ENCODE measurements at regions not wholly inside any gene's neighbourhood (a gene's known extent, or its start where the extent isn't known, plus 50 kb on each side); places are given as distances from the start of the nearest gene placed in this dataset.

DNA sequence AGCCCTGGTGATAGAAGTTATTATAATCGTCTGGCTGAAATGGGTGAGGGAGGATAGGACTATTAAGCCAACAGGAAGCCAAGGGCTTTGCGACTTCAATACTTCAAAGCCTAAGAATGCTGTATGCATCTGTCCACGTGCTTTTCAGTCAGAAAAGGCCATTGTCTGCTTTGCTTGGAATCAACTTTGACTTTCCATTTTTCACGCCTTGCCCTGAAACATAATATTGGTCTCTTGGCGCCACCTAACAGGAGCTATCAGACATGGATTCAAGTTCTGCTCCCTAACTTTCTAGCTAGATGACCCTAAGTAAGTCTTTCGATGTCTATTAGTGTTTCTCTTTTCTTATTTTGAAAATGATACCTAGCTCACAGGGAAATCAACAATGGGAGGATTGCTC lies 572.6 kb downstream of the TLR4 start:
- DNase-seq (ENCODE audit: low read depth, low spot score) = no peak
- Histone ChIP-seq H3K9ac (ENCODE audit: control insufficient read depth, extremely low read depth, insufficient read depth, low read length) (no peak overlapping the region), H3K27me3 (ENCODE audit: control insufficient read depth, extremely low read depth, insufficient read depth, low read length) (no peaks in the 10 kb centered on the region), H3K9me1 (ENCODE audit: control insufficient read depth, extremely low read depth, insufficient read depth, low read length) (no peaks in the 10 kb centered on the region), H3K79me2 (ENCODE audit: control insufficient read depth, insufficient read depth, low read length) (no peaks in the 10 kb centered on the region), H4K20me1 (ENCODE audit: control insufficient read depth, extremely low read depth, insufficient read depth, low read length) (no peaks in the 10 kb centered on the region), H3K27ac (ENCODE audit: control insufficient read depth, insufficient read depth, low read length) (no peak overlapping the region), H3K36me3 (ENCODE audit: control insufficient read depth in 2 of 2, extremely low read depth in 1 of 2, insufficient read depth in 2 of 2, low read length in 2 of 2) (no peaks in the 10 kb centered on the region), H3K4me1 (ENCODE audit: control insufficient read depth, extremely low read depth, insufficient read depth, low read length) (no peaks in the 10 kb centered on the region), H2AFZ (ENCODE audit: control insufficient read depth, low read length) (no peak overlapping the region), H3K9me3 (ENCODE audit: control insufficient read depth, low read depth, low read length) (no peaks in the 10 kb centered on the region), H3K4me2 (ENCODE audit: control insufficient read depth, extremely low read depth, insufficient read depth, low read depth, low read length) (no peak overlapping the region), H3K4me3 (ENCODE audit: control insufficient read depth in 2 of 3, extremely low read depth in 1 of 3, insufficient read depth in 2 of 3, low read depth in 1 of 3, low read length in 3 of 3) (no peak overlapping the region)
- TF ChIP-seq EZH2 (IDR thresholded peaks at IDR 0.05; ENCODE audit: low read length) = no peak
- TF ChIP-seq, protein P1, sequence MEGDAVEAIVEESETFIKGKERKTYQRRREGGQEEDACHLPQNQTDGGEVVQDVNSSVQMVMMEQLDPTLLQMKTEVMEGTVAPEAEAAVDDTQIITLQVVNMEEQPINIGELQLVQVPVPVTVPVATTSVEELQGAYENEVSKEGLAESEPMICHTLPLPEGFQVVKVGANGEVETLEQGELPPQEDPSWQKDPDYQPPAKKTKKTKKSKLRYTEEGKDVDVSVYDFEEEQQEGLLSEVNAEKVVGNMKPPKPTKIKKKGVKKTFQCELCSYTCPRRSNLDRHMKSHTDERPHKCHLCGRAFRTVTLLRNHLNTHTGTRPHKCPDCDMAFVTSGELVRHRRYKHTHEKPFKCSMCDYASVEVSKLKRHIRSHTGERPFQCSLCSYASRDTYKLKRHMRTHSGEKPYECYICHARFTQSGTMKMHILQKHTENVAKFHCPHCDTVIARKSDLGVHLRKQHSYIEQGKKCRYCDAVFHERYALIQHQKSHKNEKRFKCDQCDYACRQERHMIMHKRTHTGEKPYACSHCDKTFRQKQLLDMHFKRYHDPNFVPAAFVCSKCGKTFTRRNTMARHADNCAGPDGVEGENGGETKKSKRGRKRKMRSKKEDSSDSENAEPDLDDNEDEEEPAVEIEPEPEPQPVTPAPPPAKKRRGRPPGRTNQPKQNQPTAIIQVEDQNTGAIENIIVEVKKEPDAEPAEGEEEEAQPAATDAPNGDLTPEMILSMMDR (optimal IDR thresholded peaks at IDR 0.05 in 1 of 3, IDR thresholded peaks at IDR 0.05 in 1 of 3, conservative IDR thresholded peaks at IDR 0.05 in 1 of 3; ENCODE audit: extremely low read depth in 1 of 3, insufficient read depth in 2 of 3, low read length in 3 of 3) = no peak
- dilution Hi-C loops (cut with MboI; ENCODE audit: extremely low pct_ligation_motif_present, low sequenced_read_pairs) = no loop called here
- no peak for FAIRE-seq

DNA sequence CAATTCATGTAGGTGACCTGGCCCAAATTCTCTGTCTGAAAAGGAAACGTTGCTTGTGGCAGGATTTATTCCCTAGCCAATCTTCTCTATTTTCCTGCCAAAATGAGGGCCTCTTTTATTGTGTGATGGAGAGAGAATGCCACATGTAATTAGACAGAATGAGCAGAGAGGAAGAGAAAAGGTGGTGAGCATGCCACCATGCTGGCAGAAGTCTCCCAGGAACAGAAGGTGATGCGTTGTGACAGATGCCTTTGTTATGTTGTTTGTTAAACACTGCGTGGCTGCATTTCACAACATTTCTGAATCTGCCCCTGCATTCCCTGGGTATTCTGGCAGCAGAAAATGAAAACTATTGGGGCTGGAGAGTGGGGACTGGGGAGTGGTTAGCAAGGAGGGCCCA lies 577.6 kb downstream of the TLR4 start:
- H3K4me2 ChIP-seq (ENCODE audit: control insufficient read depth, extremely low read depth, insufficient read depth, low read depth, low read length) = no peak overlapping the region
- no peak overlapping the region for H3K4me3 ChIP-seq (ENCODE audit: control insufficient read depth in 2 of 3, extremely low read depth in 1 of 3, insufficient read depth in 2 of 3, low read depth in 1 of 3, low read length in 3 of 3)
- no peaks in the 10 kb centered on the region for H3K27me3 ChIP-seq (ENCODE audit: control insufficient read depth, extremely low read depth, insufficient read depth, low read length)
- H3K79me2 ChIP-seq (ENCODE audit: control insufficient read depth, insufficient read depth, low read length) = no peaks in the 10 kb centered on the region
- no peak overlapping the region for H3K27ac ChIP-seq (ENCODE audit: control insufficient read depth, insufficient read depth, low read length)
- no peaks in the 10 kb centered on the region for H4K20me1 ChIP-seq (ENCODE audit: control insufficient read depth, extremely low read depth, insufficient read depth, low read length)
- FAIRE-seq = no peak
- H3K36me3 ChIP-seq (ENCODE audit: control insufficient read depth in 2 of 2, extremely low read depth in 1 of 2, insufficient read depth in 2 of 2, low read length in 2 of 2) = no peaks in the 10 kb centered on the region
- H2AFZ ChIP-seq (ENCODE audit: control insufficient read depth, low read length) = no peak overlapping the region
- no peak for DNase-seq (ENCODE audit: low read depth, low spot score)
- H3K4me1 ChIP-seq (ENCODE audit: control insufficient read depth, extremely low read depth, insufficient read depth, low read length) = no peaks in the 10 kb centered on the region
- H3K9me3 ChIP-seq (ENCODE audit: control insufficient read depth, low read depth, low read length) = no peaks in the 10 kb centered on the region
- no peak overlapping the region for H3K9ac ChIP-seq (ENCODE audit: control insufficient read depth, extremely low read depth, insufficient read depth, low read length)
- no peak for TF ChIP-seq EZH2 (IDR thresholded peaks at IDR 0.05; ENCODE audit: low read length)
- no peaks in the 10 kb centered on the region for H3K9me1 ChIP-seq (ENCODE audit: control insufficient read depth, extremely low read depth, insufficient read depth, low read length)
- dilution Hi-C loops (cut with MboI; ENCODE audit: extremely low pct_ligation_motif_present, low sequenced_read_pairs) = no loop called here

DNA sequence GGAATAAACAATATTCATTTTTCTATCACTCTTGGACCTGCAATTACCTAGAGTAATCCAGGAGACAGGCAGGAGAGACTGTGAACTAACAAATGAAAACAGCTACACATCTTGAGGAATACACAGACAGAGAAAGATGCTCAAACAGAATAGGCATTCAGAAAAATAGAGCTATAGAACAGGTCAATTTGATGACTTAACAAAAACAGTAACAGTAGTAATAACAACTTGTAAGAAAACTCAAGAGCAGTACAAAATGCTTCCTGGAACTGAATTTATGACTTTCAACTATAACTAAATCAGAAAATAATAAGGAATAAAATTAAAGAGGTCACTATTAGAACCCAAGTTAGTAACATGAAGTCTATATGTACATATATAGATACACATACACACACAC lies 579.3 kb downstream of the TLR4 start:
- Histone ChIP-seq H3K9me3 (ENCODE audit: control insufficient read depth, low read depth, low read length) (no peaks in the 10 kb centered on the region), H3K27me3 (ENCODE audit: control insufficient read depth, extremely low read depth, insufficient read depth, low read length) (no peaks in the 10 kb centered on the region), H3K36me3 (ENCODE audit: control insufficient read depth in 2 of 2, extremely low read depth in 1 of 2, insufficient read depth in 2 of 2, low read length in 2 of 2) (no peaks in the 10 kb centered on the region), H3K79me2 (ENCODE audit: control insufficient read depth, insufficient read depth, low read length) (no peaks in the 10 kb centered on the region), H3K9me1 (ENCODE audit: control insufficient read depth, extremely low read depth, insufficient read depth, low read length) (no peaks in the 10 kb centered on the region), H3K4me1 (ENCODE audit: control insufficient read depth, extremely low read depth, insufficient read depth, low read length) (no peaks in the 10 kb centered on the region), H3K4me3 (ENCODE audit: control insufficient read depth in 2 of 3, extremely low read depth in 1 of 3, insufficient read depth in 2 of 3, low read depth in 1 of 3, low read length in 3 of 3) (no peak overlapping the region), H3K27ac (ENCODE audit: control insufficient read depth, insufficient read depth, low read length) (no peak overlapping the region), H3K4me2 (ENCODE audit: control insufficient read depth, extremely low read depth, insufficient read depth, low read depth, low read length) (no peak overlapping the region), H4K20me1 (ENCODE audit: control insufficient read depth, extremely low read depth, insufficient read depth, low read length) (no peaks in the 10 kb centered on the region), H2AFZ (ENCODE audit: control insufficient read depth, low read length) (no peak overlapping the region), H3K9ac (ENCODE audit: control insufficient read depth, extremely low read depth, insufficient read depth, low read length) (no peak overlapping the region)
- no peak for FAIRE-seq
- TF ChIP-seq EZH2 (IDR thresholded peaks at IDR 0.05; ENCODE audit: low read length) = no peak
- TF ChIP-seq, protein P1 (optimal IDR thresholded peaks at IDR 0.05 in 1 of 3, IDR thresholded peaks at IDR 0.05 in 1 of 3, conservative IDR thresholded peaks at IDR 0.05 in 1 of 3; ENCODE audit: extremely low read depth in 1 of 3, insufficient read depth in 2 of 3, low read length in 3 of 3) = no peak
- DNase-seq (ENCODE audit: low read depth, low spot score) = no peak
- dilution Hi-C loops (cut with MboI; ENCODE audit: extremely low pct_ligation_motif_present, low sequenced_read_pairs) = no loop called here
